SKM-1 treated with dmso at 0.1 percent for 144 hours (cell line): ENCODE measurements at regions not wholly inside any gene's neighbourhood (a gene's known extent, or its start where the extent isn't known, plus 50 kb on each side); places are given as distances from the start of the nearest gene placed in this dataset.
"Not testable (repeated sequence)": the region's sequence is repeated elsewhere in the genome, so short reads cannot be mapped to it uniquely, and the experiment has no call there.

Source experiments
- DNase-seq: peaks from one replicate; lab custom pipeline; 2025; ENCODE audit not compliant: unreplicated experiment; lab: John Stamatoyannopoulos, UW

DNA sequence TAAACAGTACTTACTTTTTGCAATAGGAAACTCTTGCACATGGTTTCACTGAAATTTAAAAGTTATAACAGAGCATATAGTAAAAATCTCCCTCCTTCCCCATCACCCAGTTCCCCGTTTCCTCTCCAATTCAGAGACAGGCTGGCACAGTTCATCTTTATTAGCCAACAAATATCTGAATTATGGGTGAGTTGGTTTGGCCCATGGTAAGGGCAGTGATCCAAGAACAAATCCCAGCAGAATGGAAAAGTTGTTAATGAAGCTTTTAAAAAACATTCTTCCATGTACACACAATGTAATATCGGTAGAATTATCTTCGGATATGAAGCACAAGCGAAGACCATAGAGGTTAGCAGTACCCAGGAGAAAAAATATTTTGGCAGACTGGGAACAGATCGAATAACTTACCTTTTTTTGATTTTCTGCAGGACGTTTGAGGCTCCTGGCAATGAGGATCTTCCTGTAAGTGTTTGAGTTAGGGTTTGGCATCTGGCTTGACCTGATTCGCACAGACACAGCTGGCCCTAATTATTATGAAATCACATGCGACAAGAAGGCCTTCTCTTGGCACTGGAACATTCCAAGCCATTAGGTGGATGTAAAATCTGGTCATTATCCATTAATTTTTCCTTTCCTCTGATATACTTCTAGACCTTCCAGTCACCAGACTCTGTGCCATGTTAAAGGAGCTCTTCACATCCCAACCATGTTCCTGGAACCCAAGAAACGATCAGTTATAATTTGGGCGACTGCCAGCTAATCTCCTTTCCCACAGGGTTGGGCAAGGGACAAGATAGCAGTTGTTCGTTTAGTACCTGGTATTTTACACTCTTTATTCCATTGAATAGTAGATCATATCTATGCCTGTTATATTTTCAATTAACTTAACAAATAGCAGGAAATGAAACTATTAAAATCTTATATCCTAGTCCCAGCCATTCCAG, 139.4 kb upstream of the TSC22D1 start:
- no peak for DNase-seq

DNA sequence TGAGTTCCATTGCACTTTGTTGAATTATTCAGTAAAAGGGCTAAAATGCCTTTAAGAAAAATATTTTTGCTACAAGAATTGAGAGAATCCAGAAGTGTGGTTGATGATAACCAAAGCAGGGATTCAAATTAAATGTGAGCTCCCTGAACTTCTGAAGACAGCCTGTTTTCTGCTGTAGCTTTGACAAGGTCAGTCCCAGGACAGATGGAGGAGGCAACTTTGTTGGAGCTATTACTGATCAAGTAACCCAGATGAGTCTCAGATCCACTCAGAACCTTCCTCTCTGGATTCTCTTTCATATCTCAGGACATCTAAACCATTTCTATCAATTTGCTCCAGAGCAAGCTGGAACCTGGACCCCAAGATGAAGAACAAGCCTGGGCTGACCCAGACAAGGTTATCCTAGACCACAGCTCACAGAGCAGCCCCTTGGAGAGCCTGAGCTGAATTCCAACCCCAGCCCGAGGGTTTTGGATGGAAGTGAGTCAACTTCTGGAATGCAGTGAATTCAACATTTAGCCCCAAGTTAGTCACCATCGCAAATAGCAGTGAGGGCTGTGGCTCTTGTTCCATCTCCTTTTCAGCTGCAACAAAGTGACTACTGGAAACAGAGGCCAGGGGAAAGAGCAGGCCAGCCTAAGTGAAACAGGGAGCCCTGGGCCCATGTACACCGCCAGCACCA, 137.8 kb upstream of the TSC22D1 start:
- no peak for DNase-seq

DNA sequence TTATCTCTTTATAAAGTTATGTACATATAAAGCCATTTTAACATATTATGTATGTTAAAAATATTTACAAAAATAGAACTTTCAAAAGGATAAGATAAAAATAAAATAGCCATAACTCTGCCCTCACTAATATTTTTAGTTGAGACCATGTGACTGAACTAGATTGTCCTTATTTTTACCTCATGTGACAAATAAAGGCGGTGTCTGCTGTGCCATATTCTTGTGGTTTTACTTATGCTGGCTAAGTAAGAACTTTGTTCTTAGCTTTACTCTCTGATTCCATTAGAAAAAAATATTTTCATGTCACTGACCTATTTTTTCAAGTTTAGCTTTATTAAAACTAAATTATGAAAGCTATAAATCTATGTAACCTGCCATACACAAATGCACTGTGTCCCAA, 135.6 kb upstream of the TSC22D1 start:
- DNase-seq = no peak

DNA sequence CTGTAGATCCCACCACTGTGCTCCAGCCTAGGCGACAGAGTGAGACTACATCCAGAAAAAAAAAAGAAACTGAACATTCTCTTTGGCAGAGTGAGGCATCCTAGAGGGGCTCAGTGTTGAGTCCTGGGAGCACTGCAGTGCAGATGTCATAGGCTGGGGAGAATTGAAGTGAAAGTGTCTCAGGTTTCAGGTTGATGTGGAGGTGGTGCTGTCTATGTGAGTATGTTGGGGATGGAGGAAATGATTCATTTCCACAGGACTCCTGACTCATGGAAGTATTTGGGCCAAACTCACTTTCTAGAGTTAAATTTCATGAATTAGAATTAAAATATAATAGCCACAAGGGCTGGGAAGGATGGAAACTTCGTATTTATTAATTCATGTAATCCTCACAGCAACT, 134.4 kb upstream of the TSC22D1 start:
- DNase-seq = no peak

DNA sequence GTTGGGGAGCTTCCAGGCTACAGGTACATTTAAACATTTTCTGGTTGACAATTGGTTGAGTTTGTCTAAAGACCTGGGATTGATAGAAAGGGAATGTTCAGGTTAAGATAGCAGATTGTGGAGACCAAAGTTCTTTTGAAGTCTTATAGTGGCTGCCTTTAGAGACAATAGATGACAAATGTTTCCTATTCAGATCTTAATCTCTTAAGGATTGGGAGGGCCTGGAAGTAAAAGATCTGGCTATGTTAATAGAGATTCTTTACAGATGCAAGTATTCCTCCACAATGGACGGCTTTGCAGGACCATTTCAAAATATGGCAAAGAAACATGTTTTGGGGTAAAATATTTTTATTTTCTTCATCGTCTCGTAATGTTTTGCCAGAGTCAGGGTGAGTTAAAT, 128.7 kb upstream of the TSC22D1 start:
- DNase-seq = not testable (repeated sequence)

DNA sequence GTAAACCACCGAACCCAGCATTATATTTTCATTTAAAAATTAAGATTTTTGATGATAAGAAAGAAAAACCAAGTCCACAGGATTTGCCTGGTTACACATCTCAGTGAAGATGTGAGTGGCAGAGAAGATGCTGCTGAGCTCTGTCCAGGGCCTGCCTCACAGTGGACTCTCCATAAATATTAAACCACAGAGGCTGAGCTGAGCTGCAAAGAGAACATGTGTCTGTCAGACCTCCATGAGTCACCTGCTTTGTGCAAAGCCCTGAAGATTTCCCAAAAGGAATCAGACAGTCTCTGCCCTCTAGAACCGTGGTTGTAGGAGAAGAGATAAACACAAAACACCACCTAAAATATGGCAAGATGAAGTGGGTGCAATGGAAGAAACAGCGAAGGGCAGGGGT, 127.2 kb upstream of the TSC22D1 start:
- no peak for DNase-seq

DNA sequence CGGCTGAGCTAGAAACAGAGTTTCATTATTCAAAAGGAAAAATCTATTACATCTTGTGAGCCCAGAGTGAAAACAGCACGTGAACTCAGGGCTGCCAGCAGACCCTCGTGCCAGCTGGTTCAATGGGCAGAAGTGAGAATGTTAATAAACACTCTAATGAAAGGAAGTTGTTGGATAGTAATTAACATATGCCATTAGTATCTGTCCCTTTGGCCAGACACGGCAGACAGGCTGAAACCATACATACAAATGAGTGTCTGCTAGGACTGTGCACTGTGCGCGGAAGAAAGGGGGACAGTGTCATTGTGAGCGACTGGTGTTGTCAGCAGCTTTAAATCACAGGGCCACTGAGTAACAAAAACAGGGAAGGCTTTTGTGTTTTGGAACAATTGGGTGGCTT, 121.9 kb upstream of the TSC22D1 start:
- DNase-seq = no peak

DNA sequence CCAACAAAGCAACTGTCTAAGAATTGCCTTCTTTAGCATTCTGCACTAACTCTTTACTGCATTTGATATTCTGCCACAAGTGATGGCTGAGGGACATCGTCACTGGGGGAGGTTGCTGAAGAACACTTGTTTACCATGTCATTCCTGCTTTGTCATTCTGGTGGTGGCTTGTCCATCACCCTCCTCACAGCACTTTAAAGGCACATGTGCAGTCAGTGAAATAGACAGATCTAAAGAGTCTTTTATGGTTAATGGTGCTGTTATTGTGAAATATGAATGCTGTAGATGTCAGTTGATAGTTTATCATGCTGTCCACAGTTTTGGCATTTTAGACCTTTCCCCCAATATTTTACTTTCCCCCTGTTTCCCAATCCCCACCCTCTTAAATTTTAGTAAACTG, 120.9 kb upstream of the TSC22D1 start:
- DNase-seq = no peak

DNA sequence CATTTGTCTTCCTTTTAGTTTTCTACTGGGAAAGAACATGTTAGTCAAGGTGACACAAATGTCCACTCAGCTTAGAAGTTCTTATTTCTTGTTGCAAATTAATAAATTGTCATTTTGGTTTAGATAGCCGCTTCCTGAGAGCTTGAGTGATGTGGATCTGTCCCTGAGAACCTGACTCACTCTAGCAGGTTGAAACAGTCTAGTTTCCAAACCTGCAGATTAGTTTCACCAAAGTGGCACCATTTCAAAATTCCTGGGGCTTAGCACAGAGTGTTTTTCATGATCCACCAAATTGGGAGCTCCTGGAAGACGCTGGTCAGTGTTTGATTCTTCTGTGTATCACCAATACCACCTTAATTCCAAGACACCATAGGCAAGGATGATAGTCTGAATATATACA, 119.4 kb upstream of the TSC22D1 start:
- DNase-seq = no peak

DNA sequence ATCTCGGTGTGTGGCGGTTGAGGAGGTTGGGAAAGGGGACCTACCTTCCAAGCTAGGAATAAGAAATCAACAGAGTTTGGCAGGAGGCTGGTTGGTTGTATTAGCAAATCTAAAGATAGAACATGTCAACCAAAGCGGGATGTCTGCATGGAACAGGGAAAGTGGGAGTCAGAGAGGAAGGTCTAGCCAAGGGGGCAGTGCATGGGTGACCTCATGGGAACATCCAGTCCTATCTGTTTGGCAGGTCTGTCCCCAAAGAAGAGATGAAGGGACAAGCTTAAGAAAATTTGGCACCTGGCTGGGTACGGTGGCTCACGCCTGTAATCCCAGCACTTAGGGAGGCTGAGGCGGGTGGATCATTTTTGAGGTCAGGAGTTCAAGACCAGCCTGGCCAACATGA, 118.7 kb upstream of the TSC22D1 start:
- no peak for DNase-seq

DNA sequence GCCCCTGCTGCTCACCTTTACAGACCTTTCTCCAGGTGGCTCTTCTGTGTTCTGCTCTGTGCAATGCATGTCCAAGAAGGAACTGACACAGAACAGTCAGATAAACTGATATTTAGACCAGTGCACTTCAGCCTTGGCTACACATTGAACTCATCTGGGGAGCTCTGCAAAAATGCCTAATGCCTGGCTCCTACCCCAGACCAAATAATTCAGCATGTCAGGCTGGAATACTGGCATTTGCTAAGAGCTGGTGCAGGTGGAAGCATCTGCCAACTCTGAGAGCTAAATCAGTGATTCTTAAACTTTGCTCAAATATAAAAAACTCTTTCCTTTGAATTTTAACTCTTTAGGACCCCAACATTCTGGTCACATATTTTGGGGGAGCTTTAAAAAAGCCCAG, 118.2 kb upstream of the TSC22D1 start:
- DNase-seq = no peak

DNA sequence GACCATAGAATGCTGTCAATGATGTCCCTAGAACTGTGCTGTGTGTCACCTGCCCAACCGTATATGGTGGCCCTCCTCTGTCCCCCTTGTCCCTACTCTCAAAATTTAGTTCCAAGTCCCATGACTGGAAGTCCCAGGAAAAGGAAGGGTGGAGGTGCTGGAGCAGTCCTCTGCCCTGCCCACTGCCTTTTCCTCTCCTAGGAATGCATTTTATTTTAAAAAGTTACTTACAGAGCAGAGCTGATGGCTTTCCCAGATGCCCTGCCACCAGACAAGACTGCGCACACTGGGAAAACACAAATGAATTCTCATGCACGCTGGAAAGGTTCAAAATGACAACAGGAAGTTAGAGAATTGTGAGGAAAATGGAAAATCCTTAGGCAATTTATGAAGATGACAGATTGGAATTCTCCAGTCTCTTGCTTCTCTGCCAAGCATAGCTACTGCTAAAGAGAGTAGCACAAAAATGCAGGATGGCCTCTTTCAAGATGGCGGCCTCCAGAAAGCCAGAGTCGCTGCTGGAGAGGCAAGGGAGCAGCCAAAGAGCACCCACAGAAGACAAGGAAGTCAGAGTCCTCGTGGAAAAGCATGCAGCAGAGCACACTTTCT, 117.1 kb upstream of the TSC22D1 start:
- DNase-seq = no peak

DNA sequence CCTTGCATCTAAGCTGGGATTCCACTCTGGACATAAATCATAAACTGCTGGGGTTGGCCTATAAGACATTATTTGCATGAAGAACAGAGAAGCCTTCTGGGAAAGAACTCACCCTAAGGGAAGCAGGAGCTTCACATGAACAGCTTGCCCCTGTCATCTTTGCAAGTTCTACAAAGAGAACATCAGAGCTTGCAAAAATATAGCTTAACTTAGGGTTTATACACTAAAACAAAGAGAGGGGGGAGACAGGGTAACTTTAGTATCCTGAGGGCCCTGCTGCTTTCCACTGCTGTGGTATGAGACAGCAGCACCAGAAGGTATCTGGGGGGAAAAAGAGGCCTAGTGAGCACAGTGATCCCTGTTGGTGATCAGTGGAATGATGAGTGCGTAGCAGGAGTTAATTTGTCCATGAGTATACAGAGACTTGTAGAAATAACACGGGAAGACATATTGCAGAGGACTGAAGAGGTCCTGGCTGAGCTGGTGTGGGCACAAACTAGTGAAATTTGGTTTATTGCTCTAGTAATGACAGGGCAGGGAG, 116.1 kb upstream of the TSC22D1 start:
- DNase-seq = no peak

DNA sequence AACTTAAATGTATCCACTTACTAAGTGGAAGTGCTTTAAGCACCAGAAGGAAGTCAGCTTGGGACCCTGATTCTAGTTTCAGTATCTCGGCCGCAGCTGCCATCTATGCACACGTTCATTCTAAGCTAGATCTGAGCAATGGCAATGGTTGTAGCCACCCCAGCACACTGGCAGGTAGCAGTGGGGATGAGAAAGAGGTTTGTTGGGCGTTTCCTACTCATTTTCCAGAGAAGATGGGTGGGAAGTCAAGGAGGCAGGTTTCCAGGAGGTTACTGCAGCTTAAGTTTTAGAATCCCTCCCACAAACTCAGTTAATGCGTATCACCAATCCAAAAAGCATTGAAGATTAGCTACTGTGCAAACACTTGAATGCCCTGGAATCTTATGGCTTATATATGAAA, 114.2 kb upstream of the TSC22D1 start:
- no peak for DNase-seq

DNA sequence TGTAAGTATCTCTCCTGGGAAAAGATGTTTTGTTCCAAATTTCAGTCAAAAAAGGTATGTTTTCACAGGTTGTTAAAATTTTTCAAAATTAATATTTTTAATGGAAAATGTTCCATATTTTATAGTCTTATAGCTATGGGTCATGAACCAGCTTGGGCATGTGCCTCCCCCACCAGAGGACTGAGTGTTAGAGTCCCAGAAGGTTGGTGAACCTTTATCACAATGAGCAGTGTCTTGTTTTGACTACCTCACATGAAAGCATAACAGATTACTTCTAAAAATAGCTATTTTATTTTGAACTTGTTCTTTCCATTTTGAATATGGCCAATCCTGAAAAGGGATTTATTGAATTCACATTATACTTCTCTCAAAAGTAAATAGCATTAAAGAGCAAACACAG, 112.5 kb upstream of the TSC22D1 start:
- no peak for DNase-seq

DNA sequence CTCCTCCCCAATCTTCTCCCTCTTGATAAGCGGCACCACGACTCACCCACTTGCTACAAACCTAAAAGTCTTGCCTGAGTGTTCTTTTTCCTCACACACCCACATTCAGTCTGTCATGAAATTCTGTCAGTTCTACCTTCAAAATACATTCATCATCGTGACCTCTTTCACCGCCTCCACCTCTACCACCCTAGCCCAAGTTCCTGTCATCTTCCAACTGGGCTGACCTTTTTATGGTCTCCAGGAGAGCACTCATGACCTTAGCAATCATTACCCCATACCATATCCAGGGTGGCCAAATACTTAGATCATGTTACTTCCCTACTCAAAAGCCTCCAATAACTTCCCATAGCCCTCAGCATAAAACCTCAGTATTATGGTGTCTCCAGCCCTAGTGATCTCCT, 110.4 kb upstream of the TSC22D1 start:
- DNase-seq = no peak

DNA sequence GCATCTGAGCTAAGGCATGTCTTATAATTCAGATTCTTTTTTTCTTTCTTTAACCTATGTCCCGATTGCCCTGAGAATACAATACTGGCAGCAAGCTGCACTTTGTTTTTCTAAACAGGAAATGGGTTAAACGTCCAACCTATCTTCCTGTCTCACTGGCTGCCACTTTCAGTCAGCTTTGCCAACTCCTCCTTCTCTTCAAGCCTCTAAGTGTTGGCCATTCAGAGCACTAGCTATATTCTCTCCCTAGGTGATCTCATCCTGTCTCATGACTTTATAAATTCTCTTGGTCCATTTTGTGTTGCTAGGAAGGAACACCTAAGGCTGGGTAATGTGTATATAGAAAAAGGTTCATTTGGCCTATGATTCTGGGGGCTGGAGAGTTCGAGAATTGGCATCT, 109.5 kb upstream of the TSC22D1 start:
- no peak for DNase-seq

DNA sequence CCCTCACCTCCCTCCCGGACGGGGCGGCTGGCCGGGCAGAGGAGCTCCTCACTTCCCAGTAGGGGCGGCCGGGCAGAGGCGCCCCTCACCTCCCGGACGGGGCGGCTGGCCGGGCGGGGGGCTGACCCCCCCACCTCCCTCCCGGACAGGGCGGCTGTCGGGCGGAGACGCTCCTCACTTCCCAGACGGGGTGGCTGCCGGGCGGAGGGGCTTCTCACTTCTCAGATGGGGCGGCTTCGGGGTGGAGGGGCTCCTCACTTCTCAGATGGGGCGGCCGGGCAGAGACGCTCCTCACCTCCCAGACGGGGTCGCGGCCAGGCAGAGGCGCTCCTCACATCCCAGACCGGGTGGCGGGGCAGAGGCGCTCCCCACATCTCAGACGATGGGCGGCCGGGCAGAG, 106.3 kb upstream of the TSC22D1 start:
- DNase-seq = not testable (repeated sequence)

DNA sequence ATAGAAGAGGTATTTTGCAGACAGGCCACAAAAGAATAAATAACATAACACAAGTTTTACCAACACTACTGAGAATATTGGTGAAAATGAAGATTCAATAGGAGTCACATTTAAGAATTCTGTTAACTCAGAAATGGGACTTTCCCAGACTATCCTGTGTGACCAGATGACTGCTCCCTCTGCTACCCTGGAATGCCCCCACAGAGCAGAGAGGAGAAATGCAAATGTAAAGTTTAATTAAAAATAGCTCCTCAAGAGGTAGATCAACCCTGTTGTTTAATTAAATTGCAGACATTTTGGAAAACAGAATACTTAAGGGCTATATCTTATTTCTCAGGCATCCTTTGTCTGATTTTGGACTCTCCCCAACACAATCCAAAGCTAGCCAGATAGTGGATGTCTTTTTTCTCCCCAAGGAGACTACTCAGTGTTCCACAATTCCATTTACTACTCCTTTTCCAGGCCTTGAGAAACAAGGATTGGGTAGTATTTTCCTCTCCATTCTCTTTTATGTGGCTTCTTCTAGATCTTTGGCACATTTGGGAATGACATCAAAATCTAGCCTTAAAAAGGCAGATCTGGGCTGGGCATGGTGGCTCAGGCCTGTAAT, 104.7 kb upstream of the TSC22D1 start:
- no peak for DNase-seq

DNA sequence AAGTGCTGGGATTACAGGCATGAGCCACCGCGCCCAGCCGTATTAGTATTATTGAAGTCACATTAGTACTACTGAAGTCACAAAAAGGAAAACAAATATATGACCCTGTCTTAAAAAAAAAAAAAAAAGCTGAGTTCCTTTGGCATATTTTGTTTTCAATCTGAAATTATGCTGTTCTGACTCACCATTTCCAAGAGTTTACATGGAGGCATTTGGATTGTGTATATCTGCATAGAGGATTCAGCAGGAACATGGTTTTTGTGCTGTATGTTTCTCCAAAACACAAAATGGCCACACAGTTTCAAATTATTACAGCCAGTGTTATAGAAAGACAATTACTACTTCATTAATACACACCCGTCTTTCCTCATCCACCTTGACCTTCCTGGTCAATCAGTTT, 103.5 kb upstream of the TSC22D1 start:
- no peak for DNase-seq

DNA sequence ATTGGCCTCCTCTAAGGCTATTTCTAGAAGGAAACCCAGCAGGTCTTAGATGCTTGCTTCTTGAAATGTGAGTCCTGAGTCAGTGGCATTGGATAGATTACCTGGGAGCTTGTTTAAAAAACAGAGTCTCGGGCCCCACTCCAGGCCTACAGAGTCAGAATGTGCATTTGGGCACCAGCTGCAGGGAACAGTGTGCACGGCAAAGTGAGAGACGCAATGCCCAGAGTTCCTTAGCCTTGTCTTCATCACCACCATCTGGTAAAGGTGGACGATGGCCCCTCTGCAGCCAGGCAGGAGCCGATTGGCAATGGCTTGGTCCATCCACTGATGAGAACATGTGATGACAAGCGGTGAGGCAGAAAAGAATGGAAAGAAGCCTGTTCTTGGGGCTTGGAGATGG, 102.1 kb upstream of the TSC22D1 start:
- DNase-seq = no peak
